ENCODE measurements at regions not wholly inside any gene's neighbourhood (a gene's known extent, or its start where the extent isn't known, plus 50 kb on each side); places are given as distances from the start of the nearest gene placed in this dataset.

DNA sequence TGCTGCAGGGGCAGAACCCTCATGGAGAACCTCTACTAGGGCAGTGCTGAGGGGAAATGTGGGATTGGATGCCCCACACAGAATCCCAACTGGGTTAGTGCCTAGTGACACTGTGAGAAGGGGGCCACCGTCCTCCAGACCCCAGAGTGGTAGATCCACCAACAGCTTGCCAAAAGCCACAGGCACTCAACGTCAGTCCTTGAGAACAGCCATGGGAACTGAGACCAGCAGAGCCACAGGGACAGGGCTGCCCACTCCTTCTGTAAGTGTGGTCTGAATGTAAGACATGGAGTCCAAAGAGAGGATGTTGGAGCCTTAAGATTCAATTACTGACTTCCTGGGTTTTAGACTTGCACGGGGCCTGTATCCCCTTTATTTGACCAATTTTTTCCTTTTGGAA, 1451.5 kb downstream of the SI start:
- Histone ChIP-seq H3K27me3 (no peaks in the 10 kb centered on the region), H3K36me3 (no peaks in the 10 kb centered on the region), H3K4me1 (no peaks in the 10 kb centered on the region), H3K9me3 (no peaks in the 10 kb centered on the region), H3K4me3 (replicated peaks in 1 of 3) (no peak overlapping the region), H3K27ac (no peak overlapping the region)
- intact Hi-C loops (cut with DNase I) = no loop called here
- no peak for DNase-seq
- 86 to 98% methylated on average over 1 to 2 of the region's 3 CpGs for WGBS, 2 donors
- TF ChIP-seq, protein P1, sequence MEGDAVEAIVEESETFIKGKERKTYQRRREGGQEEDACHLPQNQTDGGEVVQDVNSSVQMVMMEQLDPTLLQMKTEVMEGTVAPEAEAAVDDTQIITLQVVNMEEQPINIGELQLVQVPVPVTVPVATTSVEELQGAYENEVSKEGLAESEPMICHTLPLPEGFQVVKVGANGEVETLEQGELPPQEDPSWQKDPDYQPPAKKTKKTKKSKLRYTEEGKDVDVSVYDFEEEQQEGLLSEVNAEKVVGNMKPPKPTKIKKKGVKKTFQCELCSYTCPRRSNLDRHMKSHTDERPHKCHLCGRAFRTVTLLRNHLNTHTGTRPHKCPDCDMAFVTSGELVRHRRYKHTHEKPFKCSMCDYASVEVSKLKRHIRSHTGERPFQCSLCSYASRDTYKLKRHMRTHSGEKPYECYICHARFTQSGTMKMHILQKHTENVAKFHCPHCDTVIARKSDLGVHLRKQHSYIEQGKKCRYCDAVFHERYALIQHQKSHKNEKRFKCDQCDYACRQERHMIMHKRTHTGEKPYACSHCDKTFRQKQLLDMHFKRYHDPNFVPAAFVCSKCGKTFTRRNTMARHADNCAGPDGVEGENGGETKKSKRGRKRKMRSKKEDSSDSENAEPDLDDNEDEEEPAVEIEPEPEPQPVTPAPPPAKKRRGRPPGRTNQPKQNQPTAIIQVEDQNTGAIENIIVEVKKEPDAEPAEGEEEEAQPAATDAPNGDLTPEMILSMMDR (IDR thresholded peaks at IDR 0.05) = no peak
- TF ChIP-seq POLR2A (IDR thresholded peaks at IDR 0.05) = no peak

DNA sequence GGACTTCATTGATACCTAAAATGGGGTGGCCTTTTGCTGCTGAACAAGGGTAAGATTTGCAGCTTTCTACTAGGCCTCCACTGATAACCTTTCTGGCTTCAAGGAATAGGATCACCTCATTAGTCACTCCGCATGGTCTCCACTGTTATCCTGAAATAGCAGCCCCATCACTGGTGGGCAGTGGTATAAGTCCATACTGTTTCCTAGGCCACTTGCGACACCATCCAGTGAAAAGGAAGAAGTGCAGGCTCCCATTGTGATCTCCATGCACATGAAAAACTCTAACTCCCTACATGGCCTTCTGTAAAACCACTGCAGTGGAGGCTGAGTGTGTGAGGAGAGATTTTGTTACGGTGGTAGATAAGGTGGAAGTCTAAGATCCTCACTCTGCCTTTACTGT, 1455.9 kb downstream of the SI start:
- H3K27me3 ChIP-seq = no peaks in the 10 kb centered on the region
- TF ChIP-seq, protein P1 (IDR thresholded peaks at IDR 0.05) = no peak
- TF ChIP-seq POLR2A (IDR thresholded peaks at IDR 0.05) = no peak
- no peaks in the 10 kb centered on the region for H3K4me1 ChIP-seq
- intact Hi-C loops (cut with DNase I) = no loop called here
- H3K9me3 ChIP-seq = no peaks in the 10 kb centered on the region
- no peaks in the 10 kb centered on the region for H3K36me3 ChIP-seq
- no peak for DNase-seq
- no peak overlapping the region for H3K27ac ChIP-seq
- H3K4me3 ChIP-seq (replicated peaks in 1 of 3) = no peak overlapping the region
- 45 to 52% methylated on average over 3 of the region's 3 CpGs for WGBS, 2 donors

DNA sequence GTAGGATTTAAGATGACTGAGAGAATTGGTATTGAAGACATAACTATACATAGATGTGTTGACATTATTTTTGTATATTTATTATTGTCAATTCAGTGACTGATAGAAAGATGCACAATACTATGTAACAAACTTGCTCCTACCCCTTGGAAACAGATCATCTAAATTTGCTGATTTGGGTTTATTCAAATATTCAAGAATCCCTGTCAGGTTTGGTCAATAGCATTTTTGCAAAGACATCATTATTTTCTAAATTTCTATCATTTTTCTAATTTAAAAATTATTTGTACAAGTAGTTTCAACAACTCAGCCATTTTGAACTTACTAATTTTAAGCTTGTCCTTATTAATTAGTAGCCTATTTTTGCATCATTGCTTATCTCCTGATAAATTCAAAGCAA, 1463.4 kb downstream of the SI start:
- Histone ChIP-seq H3K27me3 (no peaks in the 10 kb centered on the region), H3K27ac (no peak overlapping the region), H3K4me3 (replicated peaks in 1 of 3) (no peak overlapping the region), H3K9me3 (no peaks in the 10 kb centered on the region), H3K36me3 (no peaks in the 10 kb centered on the region), H3K4me1 (no peaks in the 10 kb centered on the region)
- intact Hi-C loops (cut with DNase I) = no loop called here
- TF ChIP-seq, protein P1 (IDR thresholded peaks at IDR 0.05) = no peak
- DNase-seq = no peak

DNA sequence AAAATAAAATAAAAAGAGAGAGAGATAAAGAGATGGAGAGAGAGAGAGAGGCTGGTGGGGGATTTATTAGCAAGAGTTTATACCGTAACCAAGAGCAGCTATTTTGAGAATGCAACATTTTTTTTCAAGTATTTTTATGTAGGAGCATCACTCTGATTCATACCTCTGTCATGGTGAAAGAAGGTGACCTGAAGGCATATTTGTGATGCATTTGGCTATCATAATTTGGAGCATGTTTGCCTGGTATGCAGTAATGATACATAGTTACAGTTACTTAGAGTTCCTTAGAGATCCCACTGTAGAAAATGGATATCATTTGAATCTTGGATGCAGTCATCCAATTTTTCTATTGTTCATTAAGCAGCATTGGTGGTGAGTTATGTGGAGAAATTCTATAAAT, 1472.4 kb downstream of the SI start:
- 92 to 95% methylated on average over 1 of the region's 1 CpG for WGBS, 2 donors
- intact Hi-C loops (cut with DNase I) = no loop called here
- H3K4me1 ChIP-seq = no peaks in the 10 kb centered on the region
- no peak overlapping the region for H3K27ac ChIP-seq
- no peak overlapping the region for H3K4me3 ChIP-seq (replicated peaks in 1 of 3)
- no peak for DNase-seq
- no peaks in the 10 kb centered on the region for H3K9me3 ChIP-seq
- H3K36me3 ChIP-seq = no peaks in the 10 kb centered on the region
- no peak for TF ChIP-seq POLR2A (IDR thresholded peaks at IDR 0.05)
- TF ChIP-seq, protein P1 (IDR thresholded peaks at IDR 0.05) = no peak
- H3K27me3 ChIP-seq = no peaks in the 10 kb centered on the region

DNA sequence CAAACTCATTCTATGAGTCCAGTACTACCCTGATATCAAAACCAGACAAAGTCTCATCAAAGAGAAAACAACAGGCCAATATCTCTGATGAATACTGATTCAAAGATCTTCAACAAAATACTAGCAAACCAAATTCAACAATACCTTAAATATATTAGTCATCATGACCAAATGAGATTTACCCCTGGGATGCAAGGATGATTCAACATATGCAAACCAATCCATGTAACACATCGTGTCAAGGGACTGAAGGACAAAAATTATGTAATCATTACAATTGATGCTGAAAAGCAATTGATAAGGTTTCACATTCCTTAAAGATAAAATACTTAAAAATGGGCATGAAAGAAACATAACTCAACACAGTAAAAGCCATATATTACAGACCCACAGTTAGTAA, 1476.9 kb downstream of the SI start:
- intact Hi-C loops (cut with DNase I) = no loop called here
- no peaks in the 10 kb centered on the region for H3K4me1 ChIP-seq
- no peak for DNase-seq
- H3K27ac ChIP-seq = no peak overlapping the region
- no peak for TF ChIP-seq POLR2A (IDR thresholded peaks at IDR 0.05)
- TF ChIP-seq, protein P1 (IDR thresholded peaks at IDR 0.05) = no peak
- 92 to 94% methylated on average over 1 of the region's 1 CpG for WGBS, 2 donors
- H3K36me3 ChIP-seq = no peaks in the 10 kb centered on the region
- no peak overlapping the region for H3K4me3 ChIP-seq (replicated peaks in 1 of 3)
- H3K9me3 ChIP-seq = no peaks in the 10 kb centered on the region
- no peaks in the 10 kb centered on the region for H3K27me3 ChIP-seq
